Occipital lobe (tissue), 1 donor: ENCODE measurements at regions not wholly inside any gene's neighbourhood (a gene's known extent, or its start where the extent isn't known, plus 50 kb on each side); places are given as distances from the start of the nearest gene placed in this dataset.
"Not testable (repeated sequence)": the region's sequence is repeated elsewhere in the genome, so short reads cannot be mapped to it uniquely, and the experiment has no call there.

ENCODE experiments used
- DNase-seq: peaks from one replicate; lab custom pipeline; 2025; lab: John Stamatoyannopoulos, UW

GRCh38 chr12:89786177-89786810 lies 77.7 kb upstream of the ATP2B1 start:
- DNase-seq = no peak

- DNase-seq = peak; percentile 31
These were observed 74.9 kb upstream of the ATP2B1 start for GRCh38 chr12:89783359-89784060.

- no peak for DNase-seq
These were observed 74.2 kb upstream of the ATP2B1 start for GRCh38 chr12:89782807-89783206.

GRCh38 chr12:89781946-89782550 lies 73.4 kb upstream of the ATP2B1 start:
- no peak for DNase-seq

- DNase-seq = no peak
These were observed 72.5 kb upstream of the ATP2B1 start for GRCh38 chr12:89781156-89781555.

GRCh38 chr12:89779090-89779489 lies 70.5 kb upstream of the ATP2B1 start:
- DNase-seq = no peak

- DNase-seq = no peak
These were observed 69.2 kb upstream of the ATP2B1 start for GRCh38 chr12:89777733-89778379.

GRCh38 chr12:89775986-89776365 lies 67.3 kb upstream of the ATP2B1 start:
- DNase-seq = no peak

GRCh38 chr12:89775063-89775985 lies 66.7 kb upstream of the ATP2B1 start:
- DNase-seq = no peak

GRCh38 chr12:89774645-89775044 lies 66.0 kb upstream of the ATP2B1 start:
- DNase-seq = no peak

- no peak for DNase-seq
These were observed 61.8 kb upstream of the ATP2B1 start for GRCh38 chr12:89770391-89770790.

GRCh38 chr12:89769483-89769818 lies 60.8 kb upstream of the ATP2B1 start:
- no peak for DNase-seq

GRCh38 chr12:89768586-89769482 lies 60.2 kb upstream of the ATP2B1 start:
- no peak for DNase-seq

GRCh38 chr12:89765959-89766824 lies 57.6 kb upstream of the ATP2B1 start:
- DNase-seq = no peak

GRCh38 chr12:89764164-89764563 lies 55.5 kb upstream of the ATP2B1 start:
- DNase-seq = not testable (repeated sequence)

GRCh38 chr12:89762498-89763170 lies 54.0 kb upstream of the ATP2B1 start:
- DNase-seq = no peak

- DNase-seq = no peak
These were observed 52.1 kb upstream of the ATP2B1 start for GRCh38 chr12:89760783-89761182.
